GM21717 (cell line): ENCODE measurements at regions not wholly inside any gene's neighbourhood (a gene's known extent, or its start where the extent isn't known, plus 50 kb on each side); places are given as distances from the start of the nearest gene placed in this dataset.
"Not testable (repeated sequence)": the region's sequence is repeated elsewhere in the genome, so short reads cannot be mapped to it uniquely, and the experiment has no call there.

Experiments
- ATAC-seq: cut with Tn5 transposase; IDR thresholded peaks from one replicate; pipeline ENCODE4 v1.9.1; 2021; ENCODE audit warnings: mild to moderate bottlenecking, moderate library complexity; ENCODE audit not compliant: unreplicated experiment

DNA sequence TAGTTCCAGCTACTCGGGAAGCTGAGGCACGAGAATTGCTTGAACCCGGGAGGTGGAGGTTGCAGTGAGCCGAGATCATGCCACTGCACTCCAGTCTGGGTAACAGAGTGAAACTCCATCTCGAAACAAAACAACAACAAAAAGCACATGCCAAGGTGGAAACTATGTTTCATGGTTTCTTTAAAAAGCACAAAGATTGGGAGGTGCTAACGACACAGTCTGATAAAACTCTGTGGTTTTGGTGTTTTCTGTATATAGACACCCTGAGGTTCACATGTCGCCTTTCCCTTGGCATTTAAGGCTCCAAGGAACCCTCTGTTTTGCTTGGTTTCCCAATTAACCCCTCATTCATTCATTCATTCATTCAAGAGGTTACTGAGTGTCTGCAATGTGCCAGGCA, 253.4 kb upstream of the SULF2 start:
- ATAC-seq = no peak

DNA sequence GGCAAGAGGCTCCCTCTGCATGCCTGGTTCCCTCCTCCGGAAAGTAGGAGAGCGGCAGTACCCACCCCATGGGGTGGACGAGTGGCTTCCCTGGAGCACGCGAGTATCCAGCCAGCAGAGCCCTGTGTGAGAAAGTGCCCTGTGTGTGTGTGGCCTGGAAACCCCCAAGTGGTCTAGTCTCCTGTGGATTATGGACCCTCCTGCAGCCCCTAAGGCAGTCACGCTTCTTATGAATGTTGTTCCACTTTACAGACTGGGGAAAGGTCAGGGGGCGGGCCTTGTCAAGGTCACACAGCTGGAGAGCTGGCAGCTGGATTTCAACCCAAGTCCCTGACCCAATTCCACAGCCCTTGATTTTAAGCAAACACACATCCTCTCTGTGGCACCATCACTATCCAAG, 252.5 kb upstream of the SULF2 start:
- ATAC-seq = not testable (repeated sequence)

DNA sequence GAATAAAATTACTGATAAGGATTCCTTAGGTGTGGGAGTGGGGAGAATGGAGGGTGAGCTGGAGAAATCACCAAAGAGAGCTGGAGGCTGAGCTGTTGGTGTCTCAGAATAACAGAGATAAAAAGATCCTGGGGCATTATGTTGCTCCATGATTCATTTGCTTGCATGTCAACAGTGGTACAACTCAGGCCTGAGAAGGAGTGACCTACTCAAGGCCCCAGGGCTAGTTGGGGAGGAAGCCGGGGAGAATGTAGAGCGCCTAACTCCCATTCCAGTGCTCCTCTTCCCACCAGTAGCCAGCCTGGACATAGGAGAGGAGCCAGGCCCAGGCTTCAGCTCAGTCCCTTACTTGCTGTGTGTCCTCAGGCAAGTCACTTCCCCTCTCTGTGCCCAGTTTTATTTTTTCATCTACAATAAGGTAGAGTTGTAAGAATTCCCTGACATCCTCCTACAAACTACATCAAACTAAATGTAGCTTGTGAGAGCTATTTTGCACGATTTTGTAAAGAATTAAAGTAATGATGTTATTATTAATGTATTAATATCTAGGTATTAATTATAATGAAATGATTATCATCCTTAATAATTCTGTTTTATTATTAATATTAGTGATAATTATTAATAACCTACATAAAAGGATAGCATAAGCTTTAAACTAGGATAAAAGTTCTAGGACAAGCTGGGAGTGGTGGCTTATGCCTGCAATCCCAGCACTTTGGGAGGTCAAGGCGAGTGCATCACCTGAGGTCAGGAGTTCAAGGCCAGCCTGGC, 250.9 kb upstream of the SULF2 start:
- ATAC-seq = no peak

DNA sequence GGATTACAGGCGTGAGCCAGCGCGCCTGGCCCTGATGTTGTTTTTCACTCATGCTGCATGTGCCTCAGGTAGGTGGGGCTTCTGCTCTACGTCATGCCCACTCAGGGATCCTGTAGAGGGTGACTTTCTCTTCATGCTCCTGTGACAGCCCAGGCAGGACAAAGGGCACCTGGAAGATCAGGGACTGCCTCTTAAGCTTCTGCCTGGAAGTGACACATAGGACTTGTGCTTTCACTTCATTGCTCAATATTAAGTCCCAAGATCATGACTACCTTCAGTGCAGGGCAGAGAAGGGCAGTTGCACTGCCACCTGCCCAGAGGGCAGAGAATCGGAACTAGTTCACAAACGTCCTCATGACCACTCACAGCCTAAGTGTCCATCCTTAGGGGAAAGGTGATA, 249.5 kb upstream of the SULF2 start:
- ATAC-seq = no peak

DNA sequence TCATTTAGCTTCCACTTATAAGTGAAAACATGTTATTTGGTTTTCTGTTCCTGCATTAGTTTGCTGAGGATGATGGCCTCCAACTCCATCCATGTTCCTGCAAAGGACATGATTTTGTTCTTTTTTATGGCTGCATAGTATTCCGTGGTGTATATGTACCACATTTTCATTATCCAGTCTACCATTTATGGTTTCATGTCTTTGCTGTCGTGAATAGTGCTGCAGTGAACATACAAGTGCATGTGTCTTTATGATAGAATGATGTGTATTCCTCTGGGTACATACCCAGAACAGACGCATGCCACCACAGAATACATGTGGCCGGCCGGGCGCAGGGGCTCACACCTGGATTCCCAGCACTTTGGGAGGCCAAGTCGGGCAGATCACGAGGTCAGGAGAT, 247.7 kb upstream of the SULF2 start:
- ATAC-seq = not testable (repeated sequence)

DNA sequence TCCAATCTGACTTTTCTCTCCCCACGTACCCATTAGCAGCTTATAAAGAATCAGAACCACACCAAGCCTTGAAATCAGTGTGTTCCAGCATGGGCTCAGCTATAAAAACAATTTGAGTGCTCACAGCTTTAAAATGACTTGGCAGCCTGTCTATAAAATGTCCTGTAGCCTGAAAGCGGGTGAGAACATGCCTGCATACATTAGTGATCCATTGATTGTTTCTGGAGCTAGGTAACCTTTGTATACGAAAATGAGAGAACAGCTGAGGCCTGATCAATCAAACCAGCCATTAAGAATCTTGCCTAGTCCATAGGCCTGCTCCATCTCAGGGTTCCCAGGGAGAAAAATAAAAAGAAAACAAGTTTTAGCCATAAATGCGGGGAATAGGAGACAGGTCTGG, 245.8 kb upstream of the SULF2 start:
- no peak for ATAC-seq

DNA sequence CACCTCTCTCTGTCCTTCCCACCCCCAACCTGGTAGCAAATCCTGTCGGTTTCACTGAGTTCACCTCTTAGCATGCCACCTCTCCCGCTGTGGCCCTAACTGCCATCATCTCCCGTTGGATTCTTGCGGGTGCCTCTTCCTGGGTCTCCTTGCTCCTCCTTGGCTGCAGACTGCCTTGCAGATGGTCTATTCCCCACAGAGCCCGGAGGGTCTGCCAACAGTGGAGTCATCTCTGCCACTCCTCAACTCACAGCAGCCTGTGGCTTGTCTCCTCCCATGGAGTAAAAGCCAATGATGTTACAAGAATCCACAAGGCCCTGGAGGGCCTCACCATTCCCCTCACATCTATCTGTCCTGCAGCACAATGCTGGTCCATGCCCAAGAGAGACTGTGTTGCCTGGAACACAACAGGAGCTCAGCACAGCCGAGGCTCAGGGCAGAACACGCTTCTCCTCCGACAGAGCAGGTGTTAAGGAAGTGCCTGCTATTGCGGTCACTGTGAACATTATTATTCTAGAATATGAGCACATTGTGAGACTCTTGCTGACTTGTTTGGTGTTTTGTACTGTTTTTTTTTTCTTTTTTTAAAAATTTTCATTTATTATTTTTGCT, 241.8 kb upstream of the SULF2 start:
- ATAC-seq = no peak

DNA sequence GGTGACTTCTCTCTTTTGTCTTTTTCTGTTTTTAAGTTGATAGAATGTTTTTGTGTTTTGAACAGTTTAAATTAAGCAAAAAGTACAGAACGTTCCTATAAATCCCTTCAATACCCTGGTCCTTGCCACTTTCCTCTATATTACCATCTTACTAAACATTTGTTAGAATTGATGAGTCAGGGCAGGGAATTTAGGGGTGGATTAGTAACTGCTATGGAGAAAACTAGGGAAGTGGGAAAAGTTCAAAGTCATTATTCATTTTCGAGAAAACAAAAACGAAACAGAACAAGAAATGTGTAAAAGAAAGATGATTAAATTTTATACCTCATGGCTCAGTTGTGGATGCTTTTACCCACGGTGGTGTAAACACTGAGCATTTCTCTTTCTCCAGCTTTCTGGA, 240.4 kb upstream of the SULF2 start:
- ATAC-seq = no peak

DNA sequence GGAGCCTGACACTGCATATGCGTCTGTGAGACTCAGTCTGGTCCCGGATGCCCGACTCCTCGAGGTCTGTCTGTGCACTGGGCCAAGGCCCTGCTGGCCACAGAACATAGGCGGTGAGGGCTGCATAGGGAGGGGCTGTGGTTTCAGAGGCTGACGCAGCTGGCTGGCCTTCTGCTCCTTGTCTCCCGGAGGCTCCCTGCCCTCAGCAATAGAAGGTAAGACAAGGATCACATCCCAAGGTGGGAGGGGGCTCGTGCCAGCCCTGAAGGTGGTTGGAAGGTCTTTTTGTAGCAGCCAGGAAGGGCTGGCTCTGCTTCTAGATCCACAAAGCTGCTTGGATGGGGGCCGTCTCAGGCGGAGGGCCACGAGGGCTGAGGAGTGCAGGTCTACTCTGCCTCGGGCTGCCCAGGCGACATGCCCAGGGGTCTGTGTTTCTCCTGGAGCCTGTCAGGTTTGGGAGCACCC, 239.8 kb upstream of the SULF2 start:
- ATAC-seq = no peak

DNA sequence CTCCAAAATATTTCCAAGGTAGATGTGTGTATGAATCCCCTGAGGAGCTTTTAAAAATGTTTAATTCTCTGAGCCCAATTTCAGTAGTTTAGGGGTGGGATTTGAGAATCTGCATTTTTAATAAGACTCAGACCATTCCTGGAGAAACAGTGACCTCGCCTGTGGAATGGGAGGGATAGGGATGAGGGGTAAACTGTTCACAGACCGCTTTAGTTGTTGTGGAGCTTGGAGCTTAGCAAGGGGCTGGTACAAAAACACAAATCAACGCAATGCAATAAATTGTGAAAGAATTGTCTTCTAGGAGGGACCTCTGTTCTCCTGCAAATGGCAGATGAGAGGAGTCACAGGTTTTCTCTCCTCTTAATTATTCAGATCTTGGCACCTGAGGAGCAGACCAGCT, 239.3 kb upstream of the SULF2 start:
- ATAC-seq = no peak

DNA sequence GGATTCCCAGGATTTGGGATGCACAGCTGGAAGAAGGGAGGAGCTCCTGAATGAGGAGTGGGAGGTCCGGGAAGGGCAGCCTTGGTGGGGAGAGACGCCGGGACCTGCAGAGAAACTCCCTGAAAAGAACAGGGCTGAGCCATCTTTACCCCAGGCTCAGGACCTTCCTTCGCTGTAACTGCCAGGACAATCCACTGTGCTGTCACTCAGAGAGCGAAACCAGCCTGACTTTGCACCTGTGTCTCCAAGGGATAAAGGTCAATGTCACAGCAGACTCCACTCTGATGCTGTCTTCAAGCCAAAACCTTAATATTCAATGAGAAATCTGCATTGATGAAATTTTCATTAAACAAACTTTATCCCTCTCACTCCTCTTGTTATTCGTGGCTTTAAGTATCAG, 235.4 kb upstream of the SULF2 start:
- ATAC-seq = not testable (repeated sequence)

DNA sequence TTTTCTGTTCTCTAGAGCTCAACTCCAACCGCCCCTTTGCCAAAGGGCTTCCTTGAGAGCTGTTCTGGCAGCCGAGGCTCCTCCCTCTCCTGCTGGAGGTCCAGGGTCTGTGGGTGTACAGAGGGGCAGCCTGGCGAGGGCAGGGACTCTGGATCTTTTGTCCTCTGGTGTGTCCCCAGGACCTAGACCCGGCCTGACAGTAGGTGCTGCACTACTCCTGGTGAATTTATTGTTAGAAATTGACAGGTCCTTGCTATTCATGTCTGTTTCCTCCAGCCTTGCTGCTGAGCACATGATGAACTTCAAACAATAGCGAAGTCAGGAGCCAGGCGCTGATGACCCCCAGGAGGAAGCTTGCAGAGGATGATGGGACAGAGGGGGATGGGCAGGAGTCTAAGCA, 234.7 kb upstream of the SULF2 start:
- ATAC-seq = no peak

DNA sequence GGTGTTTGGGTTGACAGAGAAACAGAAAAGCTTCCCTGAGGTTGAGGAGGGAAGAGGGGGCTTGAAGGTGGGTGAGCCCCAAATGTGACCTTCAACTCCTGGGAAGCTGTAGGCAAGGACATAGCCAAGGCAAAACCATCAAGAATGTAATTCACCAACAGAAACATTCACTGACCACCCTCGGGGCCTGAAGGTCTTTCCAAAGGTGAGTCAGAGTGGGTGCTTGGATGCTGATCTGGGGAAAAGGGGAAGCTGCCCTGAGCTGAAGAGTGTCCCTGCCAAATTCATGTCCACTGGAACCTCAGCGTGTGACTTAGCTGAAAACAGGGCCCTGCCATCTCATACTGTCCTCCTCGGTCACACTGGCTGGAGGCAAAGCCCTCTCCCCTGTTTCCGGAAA, 234.2 kb upstream of the SULF2 start:
- no peak for ATAC-seq

DNA sequence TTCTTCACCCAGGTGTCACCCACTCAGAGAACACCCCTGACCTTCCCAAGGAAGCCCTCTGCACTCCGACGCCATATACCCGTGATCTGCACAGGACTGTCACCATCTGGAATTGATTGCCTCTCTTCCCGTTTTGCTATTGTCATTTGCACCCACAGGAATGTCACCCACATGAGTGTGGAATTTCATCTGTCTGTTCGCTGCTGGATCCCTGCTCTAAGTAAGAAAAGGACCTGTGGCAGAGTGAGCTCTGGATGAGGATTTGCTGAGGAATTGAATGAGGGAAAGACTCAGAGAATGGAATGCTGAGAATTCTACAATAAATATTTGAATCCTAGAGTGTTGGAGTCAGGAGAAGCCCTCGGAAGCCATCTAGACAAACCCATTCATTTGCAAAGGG, 233.6 kb upstream of the SULF2 start:
- ATAC-seq = not testable (repeated sequence)

DNA sequence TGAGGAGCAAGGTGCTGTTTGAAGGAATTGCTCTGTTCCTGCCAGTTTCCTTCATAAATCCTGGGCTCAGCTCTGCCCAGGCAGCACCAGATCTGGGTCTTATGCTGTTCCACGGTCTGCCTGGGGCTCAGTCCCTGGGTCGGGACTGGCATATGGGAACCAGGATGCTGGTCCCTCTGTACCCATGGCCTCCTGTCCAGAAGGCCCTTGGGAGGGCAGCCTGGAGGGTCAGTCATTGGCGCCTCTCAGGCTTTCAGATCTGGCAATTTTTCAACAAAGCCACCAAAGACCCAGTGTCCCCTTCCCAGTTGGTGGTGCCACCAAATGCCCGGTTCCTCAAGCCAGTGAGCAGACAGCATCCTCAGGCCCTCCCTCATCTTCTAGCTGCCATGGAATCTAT, 232.7 kb upstream of the SULF2 start:
- ATAC-seq = no peak

DNA sequence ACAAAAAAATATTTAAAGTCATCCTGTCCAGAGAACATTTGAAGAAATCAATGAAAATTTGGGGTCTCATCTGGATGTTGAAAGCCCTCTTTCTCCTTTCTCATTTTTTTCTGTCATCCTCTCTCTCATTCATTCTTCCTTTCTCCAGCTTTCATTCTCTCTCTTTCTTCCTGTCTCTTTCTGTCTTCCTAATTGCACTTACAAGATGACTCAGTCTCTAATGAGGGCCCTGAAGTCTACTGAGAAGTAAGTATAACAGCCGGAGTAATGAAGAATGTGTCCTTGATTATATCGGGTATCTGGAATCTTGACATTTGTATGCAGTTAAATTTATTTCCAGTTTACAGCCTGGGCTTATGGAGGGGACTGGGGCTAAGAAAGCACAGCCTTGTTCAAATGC, 232.2 kb upstream of the SULF2 start:
- no peak for ATAC-seq

DNA sequence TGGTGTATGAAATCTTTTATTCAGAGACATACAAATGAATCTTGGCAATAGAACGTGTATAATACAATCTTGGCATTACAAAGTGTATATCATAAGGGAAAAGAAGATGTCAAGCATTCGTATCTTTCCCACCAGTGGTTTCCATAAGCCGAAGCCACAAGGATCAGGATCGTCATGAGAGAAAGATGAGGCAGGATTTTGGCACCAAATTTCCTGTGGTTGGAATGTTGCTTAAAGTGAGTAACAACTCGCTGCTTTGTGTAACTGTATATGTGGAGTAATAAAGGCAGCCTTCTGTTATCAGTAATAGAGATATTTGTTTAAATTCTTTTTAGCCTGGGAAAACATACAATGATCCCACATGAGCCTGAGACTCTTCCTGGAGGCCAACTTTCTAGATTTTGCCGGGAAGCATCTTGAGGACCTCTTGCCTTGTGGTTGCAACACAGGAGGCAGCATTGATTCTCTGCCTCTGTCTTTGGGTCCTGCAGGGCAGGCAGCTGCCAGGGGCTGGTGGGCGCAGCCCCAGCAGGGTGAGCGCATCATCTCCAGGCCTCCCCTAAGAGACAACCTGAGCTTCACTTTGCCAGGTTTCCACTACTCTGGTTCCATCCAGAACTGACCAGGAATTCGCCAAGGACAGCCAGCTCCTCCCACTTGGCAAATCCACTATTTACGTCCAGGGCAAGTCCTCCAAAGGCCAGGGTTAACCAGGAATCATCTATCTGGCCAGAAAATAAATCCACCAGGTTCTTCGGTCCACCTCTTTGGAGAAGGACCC, 230.9 kb upstream of the SULF2 start:
- no peak for ATAC-seq

DNA sequence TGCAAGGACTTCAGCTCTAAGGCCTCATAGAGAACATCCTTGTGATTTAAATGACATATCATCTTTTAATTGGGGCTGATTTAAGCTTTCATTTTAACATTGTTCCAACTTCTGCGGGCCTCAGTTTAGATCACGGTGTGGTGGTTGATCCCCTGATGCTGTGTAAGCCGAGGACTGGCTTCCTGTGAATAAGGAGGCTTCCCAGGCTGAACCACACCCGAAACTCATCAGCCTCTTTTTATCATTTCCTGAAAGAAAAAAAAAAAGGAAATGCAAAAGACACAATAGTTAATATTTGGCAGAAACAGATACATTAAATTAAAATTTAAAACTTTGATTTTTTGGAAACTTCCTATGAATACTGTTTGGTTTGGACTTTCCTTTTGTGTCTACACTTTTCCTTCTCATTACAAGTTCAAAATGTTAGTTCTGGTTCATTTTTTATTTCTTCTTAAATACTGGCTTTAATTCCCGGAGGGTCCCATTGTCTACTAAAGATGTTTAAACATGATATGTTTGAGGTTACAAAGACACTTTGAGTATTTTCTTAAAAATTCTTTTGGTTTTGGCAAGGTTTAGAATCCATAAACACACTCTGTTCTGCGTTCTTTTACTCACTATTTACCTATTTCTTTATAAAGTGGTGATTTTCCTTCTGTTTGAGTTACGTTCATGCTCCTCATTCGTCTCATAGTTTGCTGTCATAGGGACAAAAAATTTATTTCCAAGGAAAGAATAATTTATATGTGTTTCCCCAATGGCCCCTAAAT, 230.0 kb upstream of the SULF2 start:
- no peak for ATAC-seq

DNA sequence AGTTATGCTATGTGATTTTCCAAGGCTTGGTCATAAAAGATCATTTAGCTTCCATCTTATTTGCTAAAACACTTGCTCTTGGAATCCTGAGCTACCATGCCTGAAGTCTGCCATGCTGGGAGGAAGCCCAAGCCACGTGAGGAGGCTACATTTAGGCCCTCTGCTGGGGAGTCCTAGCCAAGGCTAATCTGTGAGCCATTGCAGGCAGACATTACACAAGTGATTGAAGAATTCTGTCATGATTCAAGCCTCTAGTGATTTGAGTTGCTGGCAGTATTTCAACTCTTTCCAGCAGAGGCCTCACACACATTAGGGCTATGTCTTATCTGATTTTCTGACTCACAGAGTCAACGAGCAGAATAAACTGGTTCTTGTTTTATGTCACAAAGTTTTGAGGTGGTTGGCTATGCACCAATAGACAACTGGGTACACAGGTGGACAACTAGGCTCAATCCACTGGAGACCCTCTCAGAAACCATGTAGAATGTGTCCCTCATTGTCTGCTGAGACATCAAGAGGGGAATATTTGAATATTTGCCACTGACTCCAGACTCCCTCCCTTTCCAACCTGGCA, 227.2 kb upstream of the SULF2 start:
- ATAC-seq = no peak

DNA sequence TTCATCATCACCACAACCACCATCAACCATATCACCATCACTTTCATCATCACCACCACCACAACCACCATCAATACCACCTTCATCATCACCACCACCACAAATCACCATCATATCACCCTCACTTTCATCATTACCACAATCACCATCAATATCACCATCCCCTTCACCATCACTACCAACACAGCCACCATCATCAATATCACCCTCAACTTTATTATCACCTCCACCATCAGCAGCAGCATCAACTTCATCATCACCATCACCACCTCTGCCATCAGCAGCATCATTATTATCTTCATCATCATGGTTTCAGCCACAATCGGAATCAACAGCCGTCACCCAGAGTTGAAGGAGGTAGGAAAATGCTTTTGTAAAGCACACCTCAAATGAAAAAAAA, 225.7 kb upstream of the SULF2 start:
- no peak for ATAC-seq

DNA sequence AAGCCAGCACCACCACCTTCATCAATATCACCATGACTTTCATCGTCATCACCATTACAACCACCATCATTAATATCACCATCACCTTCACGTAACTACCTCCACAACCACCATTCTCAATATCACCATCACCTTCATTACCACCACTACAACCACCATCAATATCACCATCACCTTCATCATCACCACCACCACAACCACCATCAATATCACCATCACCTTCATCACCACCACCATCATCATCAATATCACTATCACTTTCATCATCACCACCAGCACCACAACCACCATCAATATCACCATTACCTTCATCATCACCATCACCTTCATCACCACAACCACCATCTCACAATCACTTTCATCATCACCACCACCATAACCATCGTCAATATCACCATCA, 225.3 kb upstream of the SULF2 start:
- no peak for ATAC-seq
